GM12878 (cell line): ENCODE measurements at regions not wholly inside any gene's neighbourhood (a gene's known extent, or its start where the extent isn't known, plus 50 kb on each side); places are given as distances from the start of the nearest gene placed in this dataset.
"Not testable (repeated sequence)": the region's sequence is repeated elsewhere in the genome, so short reads cannot be mapped to it uniquely, and the experiment has no call there.

Experiments
- ATAC-seq: fragments of 200-7000 bp; cut with Tn5 transposase; 3 replicates; pipeline ENCODE4 v1.9.1; 2020; ENCODE audit warnings: mild to moderate bottlenecking, moderate library complexity
- BruUV-seq: library from RNA; stranded (reverse); fragments of 400-500 nt; replicated peaks from 2 replicates; lab custom pipeline; 2021; lab: Mats Ljungman, UMichigan
- CTCF ChIA-PET: fragments of 300-600 bp; sonication (Branson Sonifier 250); formaldehyde crosslinking; extraction: SDS; loops from one replicate; lab custom pipeline; 2021; ENCODE audit warnings: inconsistent platforms; lab: Yijun Ruan, JAX
- POLR2A ChIA-PET: fragments of 350-600 bp; formaldehyde crosslinking; extraction: SDS; loops from one replicate; lab custom pipeline; 2021; ENCODE audit warnings: inconsistent platforms; lab: Charles Lee
- RAD21 ChIA-PET: fragments of 300-600 bp; sonication (Branson Sonifier 250); formaldehyde crosslinking; loops from one replicate; lab custom pipeline; 2023; ENCODE audit warnings: antibody characterized with exemption; ENCODE audit not compliant: unreplicated experiment; lab: Charles Lee
- SMC1A ChIA-PET: fragments of 300-600 bp; sonication (Branson Sonifier 250); formaldehyde crosslinking; loops from one replicate; lab custom pipeline; 2023; ENCODE audit not compliant: unreplicated experiment, uncharacterized antibody; lab: Charles Lee
- DNase-seq: peaks from one replicate; pipeline ENCODE4 v3.0.0-alpha.2; 2011; ENCODE audit warnings: low read depth, low spot score
- FAIRE-seq: peaks from 3 replicates; lab custom pipeline; 2011; peaks lifted over from hg19 to GRCh38; lab: Jason Lieb, UNC
- H2AFZ ChIP-seq: 2 replicates; pipeline ENCODE4 v1.6.0; 2011; ENCODE audit warnings: low read depth, low read length, control low read depth; ENCODE audit not compliant: control insufficient read depth
- H3K27ac ChIP-seq: 2 replicates; pipeline ENCODE4 v1.5.1; 2011; ENCODE audit warnings: control low read depth; ENCODE audit not compliant: control insufficient read depth, insufficient read depth
- H3K27me3 ChIP-seq, 2 experiments: replicated peaks in 1 of 2; 2 replicates each; pipeline versions ENCODE4 v1.6.0 to v1.6.1; 2011; ENCODE audit warnings: low read length in 1 of 2; ENCODE audit not compliant: control insufficient read depth in 2 of 2, insufficient read depth in 2 of 2
- H3K36me3 ChIP-seq, 2 experiments: 2 replicates each; pipeline ENCODE4 v1.5.1; 2011; ENCODE audit warnings: low read length in 1 of 2; ENCODE audit not compliant: control insufficient read depth in 2 of 2, insufficient read depth in 2 of 2
- H3K4me1 ChIP-seq: 2 replicates; pipeline ENCODE4 v1.6.1; 2011; ENCODE audit warnings: mild to moderate bottlenecking, low read length, moderate library complexity, mixed read lengths; ENCODE audit not compliant: control insufficient read depth, insufficient read depth
- H3K4me2 ChIP-seq: 2 replicates; pipeline ENCODE4 v1.6.0; 2011; ENCODE audit warnings: control low read depth; ENCODE audit not compliant: control insufficient read depth, insufficient read depth
- H3K4me3 ChIP-seq: fragments of 200-600 bp; sonication (generic); 2 replicates; pipeline ENCODE4 v1.5.1; 2016
- H3K79me2 ChIP-seq: 2 replicates; pipeline ENCODE4 v1.6.0; 2011; ENCODE audit warnings: low read length; ENCODE audit not compliant: control insufficient read depth, insufficient read depth
- H3K9ac ChIP-seq: 2 replicates; pipeline ENCODE4 v1.8.0; 2011; ENCODE audit warnings: low read length, control low read depth, mixed read lengths; ENCODE audit not compliant: control insufficient read depth, insufficient read depth
- H3K9me3 ChIP-seq: replicated peaks from 3 replicates; pipeline ENCODE4 v1.5.1; 2011; ENCODE audit warnings: mild to moderate bottlenecking, low read length; ENCODE audit not compliant: control insufficient read depth, insufficient read depth
- H4K20me1 ChIP-seq: 2 replicates; pipeline ENCODE4 v1.6.0; 2011; ENCODE audit not compliant: control insufficient read depth, insufficient read depth
- BRCA1 ChIP-seq: IDR thresholded peaks from 2 replicates; pipeline ENCODE4 v1.6.1; 2011; ENCODE audit warnings: low read depth, low read length, improper control_type of control experiment
- MTA3 ChIP-seq: IDR thresholded peaks from 2 replicates; pipeline ENCODE4 v1.6.1; 2012; ENCODE audit warnings: low read length, inconsistent platforms, borderline replicate concordance
- RAD21 ChIP-seq: IDR thresholded peaks from 2 replicates; pipeline ENCODE4 v1.6.1; 2011; ENCODE audit warnings: mild to moderate bottlenecking, low read depth, low read length, moderate library complexity; ENCODE audit not compliant: insufficient read depth
- RCOR1 ChIP-seq: conservative IDR thresholded peaks from 2 replicates; pipeline ENCODE4 v1.6.1; 2012; ENCODE audit warnings: low read depth, low read length, improper control_type of control experiment
- SPI1 ChIP-seq: IDR thresholded peaks from 2 replicates; pipeline ENCODE4 v1.6.1; 2011; ENCODE audit warnings: low read depth, mild to moderate bottlenecking, low read length, moderate library complexity, borderline replicate concordance; ENCODE audit not compliant: insufficient read depth
- ZNF274 ChIP-seq: IDR thresholded peaks from one replicate; pipeline ENCODE4 v1.8.0; 2011; ENCODE audit not compliant: insufficient read length, insufficient read depth
- WGBS: methylation state at CpG from one replicate; pipeline ENCODE4 v1.1.6; 2016; ENCODE audit warnings: low lambda C conversion rate; ENCODE audit not compliant: insufficient replicate concordance, insufficient coverage; ENCODE audit errors: missing lambda C conversion rate; 5-methylcytosine and 5-hydroxymethylcytosine counted together
- in situ Hi-C: fragments of 300-500 bp; cut with MboI; formaldehyde crosslinking; loops from 9 replicates; pipeline ENCODE4 v1.14.3; 2018; ENCODE audit warnings: mixed read lengths
- intact Hi-C: fragments of 100-400 bp; cut with micrococcal nuclease; formaldehyde crosslinking; loops from one replicate; pipeline ENCODE4 v1.14.2; 2022; ENCODE audit not compliant: unreplicated experiment
- TF ChIP-seq, protein P1 (sequence below): IDR thresholded peaks from 2 replicates; pipeline ENCODE4 v1.6.1; 2012; ENCODE audit warnings: mild to moderate bottlenecking, low read depth, low read length
- TF ChIP-seq, protein P2 (sequence below): fragments of 450-650 bp; IDR thresholded peaks from 2 replicates; pipeline ENCODE4 v1.6.1; 2017; ENCODE audit warnings: mild to moderate bottlenecking, moderate library complexity

DNA sequence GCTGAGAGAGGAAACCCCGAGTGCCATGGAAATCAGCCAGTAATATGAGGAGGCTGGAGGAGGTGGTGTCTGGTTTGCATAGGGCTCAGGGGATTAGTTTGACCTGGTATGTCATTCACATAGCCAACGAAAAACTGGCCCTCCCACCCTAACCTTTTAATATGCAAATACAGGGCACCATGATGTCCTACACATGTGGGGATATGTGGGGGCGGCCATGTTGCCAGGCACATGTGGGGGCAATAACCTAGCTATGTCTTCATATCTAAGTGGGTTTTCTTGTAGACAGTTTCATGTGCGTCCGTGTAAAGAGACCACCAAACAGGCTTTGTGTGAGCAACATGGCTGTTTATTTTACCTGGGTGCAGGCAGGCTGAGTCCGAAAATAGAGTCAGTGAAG, 110.1 kb downstream of the MOBP start (continued):
- TF ChIP-seq SPI1, result no peak
- TF ChIP-seq, all 136 proteins: peak for 0

DNA sequence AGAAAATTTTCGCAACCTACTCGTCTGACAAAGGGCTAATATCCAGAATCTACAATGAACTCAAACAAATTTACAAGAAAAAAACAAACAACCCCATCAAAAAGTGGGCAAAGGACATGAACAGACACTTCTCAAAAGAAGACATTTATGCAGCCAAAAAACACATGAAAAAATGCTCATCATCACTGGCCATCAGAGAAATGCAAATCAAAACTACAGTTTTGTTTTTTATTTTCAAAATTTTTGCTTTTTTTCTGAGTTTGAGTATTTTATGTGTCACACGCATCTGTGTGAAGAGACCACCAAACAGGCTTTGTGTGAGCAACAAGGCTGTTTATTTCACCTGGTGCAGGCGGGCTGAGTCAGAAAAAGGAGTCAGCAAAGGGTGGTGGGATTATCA, 118.7 kb downstream of the MOBP start:
- H3K9me3 ChIP-seq, intact Hi-C loops, H3K4me3 ChIP-seq, H3K79me2 ChIP-seq, H3K27ac ChIP-seq, FAIRE-seq, RAD21 ChIA-PET, H3K4me1 ChIP-seq, POLR2A ChIA-PET, H3K9ac ChIP-seq, H3K4me2 ChIP-seq, H2AFZ ChIP-seq, in situ Hi-C loops, H3K36me3 ChIP-seq, BruUV-seq, DNase-seq, ATAC-seq, H3K27me3 ChIP-seq, SMC1A ChIA-PET, H4K20me1 ChIP-seq: not testable (repeated sequence)
- CTCF ChIA-PET, result interaction anchor here (0.6 kb wide), 1 partner anchor 120 kb away, joined by 3 read pairs; no protein-coding TSS in a partner anchor
- WGBS, result 38% methylated on average over 2 of the region's 4 CpGs

DNA sequence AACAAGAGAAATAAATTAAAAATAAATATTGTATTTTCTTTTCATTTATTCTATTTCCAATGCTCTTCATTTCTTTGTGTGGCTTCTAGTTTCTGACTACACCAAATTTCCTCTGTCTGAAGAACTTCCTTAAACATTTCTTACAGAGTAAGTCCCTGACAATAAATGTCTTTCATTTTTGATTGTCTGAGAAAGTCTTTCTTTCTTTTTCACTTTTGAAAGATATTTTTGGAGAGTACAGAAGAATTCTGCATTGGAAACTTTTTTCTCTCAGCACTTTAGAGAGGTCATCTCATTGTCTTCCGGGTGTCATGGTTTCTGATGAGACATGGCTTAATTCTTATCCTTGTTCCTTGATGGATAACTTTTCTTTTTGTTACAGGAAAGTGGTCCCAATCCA, 119.6 kb downstream of the MOBP start:
- Histone ChIP-seq H3K9me3 (no peaks in the 10 kb centered on the region), H3K4me2 (no peak overlapping the region), H3K27ac (no peak overlapping the region), H3K79me2 (no peaks in the 10 kb centered on the region), H3K27me3 (no peaks in the 10 kb centered on the region; a peak in 1 of 4 replicates), H2AFZ (no peak overlapping the region), H3K36me3 (no peaks in the 10 kb centered on the region), H3K4me3 (no peak overlapping the region), H3K4me1 (no peaks in the 10 kb centered on the region), H4K20me1 (no peaks in the 10 kb centered on the region), H3K9ac (no peak overlapping the region)
- intact Hi-C loops, result no loop called here
- ChIA-PET POLR2A (no interaction called here), CTCF (no interaction called here), SMC1A (no interaction called here), RAD21 (no interaction called here)
- ATAC-seq, result no peak
- FAIRE-seq, result no peak
- BruUV-seq, result no TSS peak
- whole genome bisulfite sequencing, result 60% methylated on average over 1 of the region's 1 CpG
- TF ChIP-seq, protein P1, sequence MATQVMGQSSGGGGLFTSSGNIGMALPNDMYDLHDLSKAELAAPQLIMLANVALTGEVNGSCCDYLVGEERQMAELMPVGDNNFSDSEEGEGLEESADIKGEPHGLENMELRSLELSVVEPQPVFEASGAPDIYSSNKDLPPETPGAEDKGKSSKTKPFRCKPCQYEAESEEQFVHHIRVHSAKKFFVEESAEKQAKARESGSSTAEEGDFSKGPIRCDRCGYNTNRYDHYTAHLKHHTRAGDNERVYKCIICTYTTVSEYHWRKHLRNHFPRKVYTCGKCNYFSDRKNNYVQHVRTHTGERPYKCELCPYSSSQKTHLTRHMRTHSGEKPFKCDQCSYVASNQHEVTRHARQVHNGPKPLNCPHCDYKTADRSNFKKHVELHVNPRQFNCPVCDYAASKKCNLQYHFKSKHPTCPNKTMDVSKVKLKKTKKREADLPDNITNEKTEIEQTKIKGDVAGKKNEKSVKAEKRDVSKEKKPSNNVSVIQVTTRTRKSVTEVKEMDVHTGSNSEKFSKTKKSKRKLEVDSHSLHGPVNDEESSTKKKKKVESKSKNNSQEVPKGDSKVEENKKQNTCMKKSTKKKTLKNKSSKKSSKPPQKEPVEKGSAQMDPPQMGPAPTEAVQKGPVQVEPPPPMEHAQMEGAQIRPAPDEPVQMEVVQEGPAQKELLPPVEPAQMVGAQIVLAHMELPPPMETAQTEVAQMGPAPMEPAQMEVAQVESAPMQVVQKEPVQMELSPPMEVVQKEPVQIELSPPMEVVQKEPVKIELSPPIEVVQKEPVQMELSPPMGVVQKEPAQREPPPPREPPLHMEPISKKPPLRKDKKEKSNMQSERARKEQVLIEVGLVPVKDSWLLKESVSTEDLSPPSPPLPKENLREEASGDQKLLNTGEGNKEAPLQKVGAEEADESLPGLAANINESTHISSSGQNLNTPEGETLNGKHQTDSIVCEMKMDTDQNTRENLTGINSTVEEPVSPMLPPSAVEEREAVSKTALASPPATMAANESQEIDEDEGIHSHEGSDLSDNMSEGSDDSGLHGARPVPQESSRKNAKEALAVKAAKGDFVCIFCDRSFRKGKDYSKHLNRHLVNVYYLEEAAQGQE, result no peak
- TF ChIP-seq BRCA1 (no peak), MTA3 (no peak), RAD21 (no peak), RCOR1 (no peak), ZNF274 (no peak)
- TF ChIP-seq, protein P2, sequence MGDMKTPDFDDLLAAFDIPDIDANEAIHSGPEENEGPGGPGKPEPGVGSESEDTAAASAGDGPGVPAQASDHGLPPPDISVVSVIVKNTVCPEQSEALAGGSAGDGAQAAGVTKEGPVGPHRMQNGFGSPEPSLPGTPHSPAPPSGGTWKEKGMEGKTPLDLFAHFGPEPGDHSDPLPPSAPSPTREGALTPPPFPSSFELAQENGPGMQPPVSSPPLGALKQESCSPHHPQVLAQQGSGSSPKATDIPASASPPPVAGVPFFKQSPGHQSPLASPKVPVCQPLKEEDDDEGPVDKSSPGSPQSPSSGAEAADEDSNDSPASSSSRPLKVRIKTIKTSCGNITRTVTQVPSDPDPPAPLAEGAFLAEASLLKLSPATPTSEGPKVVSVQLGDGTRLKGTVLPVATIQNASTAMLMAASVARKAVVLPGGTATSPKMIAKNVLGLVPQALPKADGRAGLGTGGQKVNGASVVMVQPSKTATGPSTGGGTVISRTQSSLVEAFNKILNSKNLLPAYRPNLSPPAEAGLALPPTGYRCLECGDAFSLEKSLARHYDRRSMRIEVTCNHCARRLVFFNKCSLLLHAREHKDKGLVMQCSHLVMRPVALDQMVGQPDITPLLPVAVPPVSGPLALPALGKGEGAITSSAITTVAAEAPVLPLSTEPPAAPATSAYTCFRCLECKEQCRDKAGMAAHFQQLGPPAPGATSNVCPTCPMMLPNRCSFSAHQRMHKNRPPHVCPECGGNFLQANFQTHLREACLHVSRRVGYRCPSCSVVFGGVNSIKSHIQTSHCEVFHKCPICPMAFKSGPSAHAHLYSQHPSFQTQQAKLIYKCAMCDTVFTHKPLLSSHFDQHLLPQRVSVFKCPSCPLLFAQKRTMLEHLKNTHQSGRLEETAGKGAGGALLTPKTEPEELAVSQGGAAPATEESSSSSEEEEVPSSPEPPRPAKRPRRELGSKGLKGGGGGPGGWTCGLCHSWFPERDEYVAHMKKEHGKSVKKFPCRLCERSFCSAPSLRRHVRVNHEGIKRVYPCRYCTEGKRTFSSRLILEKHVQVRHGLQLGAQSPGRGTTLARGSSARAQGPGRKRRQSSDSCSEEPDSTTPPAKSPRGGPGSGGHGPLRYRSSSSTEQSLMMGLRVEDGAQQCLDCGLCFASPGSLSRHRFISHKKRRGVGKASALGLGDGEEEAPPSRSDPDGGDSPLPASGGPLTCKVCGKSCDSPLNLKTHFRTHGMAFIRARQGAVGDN, result no peak
- DNase-seq, result no peak
- in situ Hi-C loops, result no loop called here
